ENCODE measurements at regions not wholly inside any gene's neighbourhood (a gene's known extent, or its start where the extent isn't known, plus 50 kb on each side); places are given as distances from the start of the nearest gene placed in this dataset.

DNA sequence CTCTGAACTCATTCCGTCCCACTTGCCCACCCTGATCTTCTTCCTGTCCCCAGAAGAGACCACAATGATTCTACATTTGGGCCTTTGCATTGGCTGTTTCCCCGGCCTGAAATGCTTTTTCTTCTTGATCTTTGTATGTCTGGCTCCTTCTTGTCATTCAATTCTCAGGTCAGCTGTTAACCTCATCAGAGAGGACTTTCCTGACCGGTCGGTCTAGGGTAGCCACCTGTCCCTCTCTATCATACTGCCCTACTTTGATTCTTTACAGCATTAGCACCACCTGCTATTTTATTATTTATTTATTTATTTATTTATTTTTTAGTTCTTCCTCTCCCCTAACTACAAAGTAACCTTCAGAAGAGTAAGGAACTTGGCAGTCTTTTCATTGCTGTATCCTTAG lies 84.3 kb downstream of the DYRK2 start:
- TF ChIP-seq GATA2 (IDR thresholded peaks at IDR 0.05; ENCODE audit: low read depth, low read length) (no peak), GATA3 (IDR thresholded peaks at IDR 0.05; ENCODE audit: low read depth, low read length) (no peak)

Measured in SH-SY5Y (cell line).